Activated naive CD8-positive, alpha-beta T cell treated with anti-CD3 and anti-CD28 coated beads, Interleukin-2, amount 10 ng/mL, durations not matched to agents 7 days and 5 days (primary cell): ENCODE measurements at regions not wholly inside any gene's neighbourhood (a gene's known extent, or its start where the extent isn't known, plus 50 kb on each side); places are given as distances from the start of the nearest gene placed in this dataset.

Experiments
- ATAC-seq: fragments of 150-1000 bp; cut with Tn5 transposase; one replicate; pipeline ENCODE4 v1.10.0; 2021; ENCODE audit warnings: low read depth, moderate library complexity
- POLR2A ChIA-PET: fragments of 350-600 bp; sonication (Branson Sonifier 250); formaldehyde crosslinking; loops from one replicate; lab custom pipeline; 2021; ENCODE audit warnings: antibody characterized with exemption; lab: Charles Lee
- DNase-seq: peaks from one replicate; pipeline ENCODE4 v3.0.0; 2021
- H3K27ac Mint-ChIP-seq: one replicate; pipeline ENCODE4 v1.8.0; 2022; ENCODE audit warnings: mild to moderate bottlenecking, mixed read lengths
- H3K27me3 Mint-ChIP-seq: one replicate; pipeline ENCODE4 v1.8.0; 2022; ENCODE audit warnings: mild to moderate bottlenecking, moderate library complexity, mixed read lengths
- H3K36me3 Mint-ChIP-seq: one replicate; pipeline ENCODE4 v1.8.0; 2021; ENCODE audit warnings: mild to moderate bottlenecking, mixed read lengths
- H3K4me1 Mint-ChIP-seq: one replicate; pipeline ENCODE4 v1.8.0; 2021; ENCODE audit warnings: mixed read lengths
- H3K4me3 Mint-ChIP-seq: one replicate; pipeline ENCODE4 v1.8.0; 2022; ENCODE audit warnings: mild to moderate bottlenecking, moderate library complexity, mixed read lengths
- H3K9me3 Mint-ChIP-seq: one replicate; pipeline ENCODE4 v1.8.0; 2021; ENCODE audit warnings: mixed read lengths

DNA sequence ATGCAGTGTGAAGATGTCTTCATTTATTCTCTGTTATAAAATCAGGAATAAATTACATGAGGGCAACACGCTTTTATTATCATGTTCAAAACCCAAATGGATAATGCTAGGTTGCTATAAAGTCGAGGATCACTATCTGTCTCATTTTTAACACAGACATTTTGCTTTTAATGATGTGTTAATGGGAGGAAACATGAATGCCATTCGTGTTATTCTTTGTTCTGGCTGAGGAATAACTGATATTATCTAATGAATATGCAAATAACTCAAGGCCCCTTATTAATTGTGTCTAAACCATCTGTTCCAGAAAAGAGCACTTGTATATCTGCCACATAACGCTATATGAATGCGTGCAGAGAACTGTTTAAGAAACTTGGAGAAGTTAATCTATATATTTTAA lies 576.1 kb downstream of the DCDC2C start:
- peaks cover 7% of the 10 kb centered on the region for H3K9me3 Mint-ChIP-seq
- no peak for DNase-seq
- ATAC-seq, result no peak
- H3K4me1 Mint-ChIP-seq, result no peaks in the 10 kb centered on the region
- H3K27me3 Mint-ChIP-seq, result no peaks in the 10 kb centered on the region
- no peak overlapping the region for H3K4me3 Mint-ChIP-seq
- POLR2A ChIA-PET, result no interaction called here
- no peaks in the 10 kb centered on the region for H3K36me3 Mint-ChIP-seq
- no peak overlapping the region for H3K27ac Mint-ChIP-seq

DNA sequence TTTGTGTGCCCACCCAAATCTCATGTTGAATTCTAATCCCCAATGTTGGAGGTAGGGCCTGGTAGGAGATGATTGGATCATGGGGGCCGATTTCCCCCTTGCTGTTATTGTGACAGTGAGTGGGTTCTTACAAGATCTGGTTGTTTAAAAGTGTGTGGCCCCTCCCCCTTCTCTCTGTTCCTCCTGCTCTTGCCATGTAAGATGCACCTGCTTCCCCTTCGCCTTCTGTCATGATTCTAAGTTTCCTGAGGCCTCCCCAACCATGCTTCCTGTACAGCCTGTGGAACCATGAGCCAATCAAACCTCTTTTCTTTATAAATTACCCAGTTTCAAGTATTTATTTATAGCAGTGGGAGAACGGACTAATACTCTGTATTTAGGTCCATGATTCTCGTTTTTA lies 588.1 kb downstream of the DCDC2C start:
- POLR2A ChIA-PET, result no interaction called here

DNA sequence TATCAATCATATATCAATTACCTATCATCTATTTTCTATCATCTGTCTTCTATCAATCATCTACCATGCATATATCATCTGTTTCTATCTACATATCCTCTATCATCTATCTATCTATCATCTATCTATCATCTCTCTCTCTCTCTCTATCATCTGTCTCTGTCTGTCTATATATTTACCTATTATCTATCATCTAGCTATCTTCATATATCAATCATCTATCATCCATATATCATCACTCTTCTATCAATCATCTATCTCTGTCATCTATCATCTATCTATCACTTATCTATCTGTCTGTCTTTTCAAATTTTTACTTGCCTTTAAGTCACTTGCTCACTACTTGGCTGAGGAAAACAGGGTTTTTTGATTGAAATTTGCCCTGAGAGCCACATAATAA lies 592.3 kb downstream of the DCDC2C start:
- no peaks in the 10 kb centered on the region for H3K36me3 Mint-ChIP-seq
- no peak overlapping the region for H3K4me3 Mint-ChIP-seq
- H3K4me1 Mint-ChIP-seq, result no peaks in the 10 kb centered on the region
- no peaks in the 10 kb centered on the region for H3K27me3 Mint-ChIP-seq
- POLR2A ChIA-PET, result no interaction called here
- no peak overlapping the region for H3K27ac Mint-ChIP-seq
- peaks cover 1% of the 10 kb centered on the region for H3K9me3 Mint-ChIP-seq
- DNase-seq (no peak), ATAC-seq (no peak)

More for the DNA sequence above, 588.1 kb downstream of the DCDC2C start:
- Mint-ChIP-seq H3K4me1 (no peaks in the 10 kb centered on the region), H3K4me3 (no peak overlapping the region), H3K27ac (no peak overlapping the region), H3K36me3 (no peaks in the 10 kb centered on the region), H3K27me3 (no peaks in the 10 kb centered on the region), H3K9me3 (peaks cover 1% of the 10 kb centered on the region)
- ATAC-seq (no peak), DNase-seq (no peak)

DNA sequence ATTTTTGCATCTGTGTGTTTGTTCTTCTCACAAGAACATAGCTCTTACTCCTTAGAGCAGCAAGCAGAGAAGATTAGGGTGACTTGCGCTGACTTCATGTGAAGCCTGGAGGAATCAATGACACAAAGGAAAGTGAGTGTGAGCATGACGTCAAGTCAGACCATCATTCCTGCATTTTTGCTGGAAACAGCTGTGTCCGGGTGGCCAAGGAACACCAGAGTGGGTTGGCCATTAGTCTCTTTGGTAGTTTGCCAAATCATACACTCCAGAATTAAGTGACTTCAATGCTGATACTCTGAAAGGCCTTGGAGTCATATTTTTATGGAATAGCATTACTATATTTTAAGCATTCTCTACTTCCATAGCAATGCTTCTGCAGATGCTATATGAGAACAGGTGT lies 597.2 kb downstream of the DCDC2C start:
- POLR2A ChIA-PET, result no interaction called here
- ATAC-seq (no peak), DNase-seq (no peak)
- H3K4me1 Mint-ChIP-seq, result no peaks in the 10 kb centered on the region
- no peak overlapping the region for H3K27ac Mint-ChIP-seq
- no peak overlapping the region for H3K4me3 Mint-ChIP-seq
- H3K9me3 Mint-ChIP-seq, result no peaks in the 10 kb centered on the region
- no peaks in the 10 kb centered on the region for H3K27me3 Mint-ChIP-seq
- H3K36me3 Mint-ChIP-seq, result no peaks in the 10 kb centered on the region

DNA sequence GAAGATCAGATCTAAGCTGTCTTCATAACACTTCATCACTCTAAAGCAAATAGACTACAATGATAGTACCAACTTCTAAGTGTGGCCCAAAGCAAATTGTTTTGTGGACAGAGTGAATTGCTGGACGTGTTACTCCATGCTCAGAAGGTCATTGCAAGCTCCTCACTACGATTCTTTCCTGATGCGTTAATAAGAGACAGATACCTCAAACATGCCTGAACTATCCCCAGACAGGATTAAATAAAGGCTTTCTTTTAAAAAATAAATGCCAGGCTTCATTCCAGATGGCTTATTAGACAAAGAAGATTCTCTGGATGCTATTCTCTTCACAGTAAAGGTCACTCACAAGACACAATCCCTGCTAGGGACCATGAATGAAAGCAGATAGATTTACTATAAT lies 621.2 kb downstream of the DCDC2C start:
- ATAC-seq, result no peak
- POLR2A ChIA-PET, result no interaction called here
- no peaks in the 10 kb centered on the region for H3K36me3 Mint-ChIP-seq

DNA sequence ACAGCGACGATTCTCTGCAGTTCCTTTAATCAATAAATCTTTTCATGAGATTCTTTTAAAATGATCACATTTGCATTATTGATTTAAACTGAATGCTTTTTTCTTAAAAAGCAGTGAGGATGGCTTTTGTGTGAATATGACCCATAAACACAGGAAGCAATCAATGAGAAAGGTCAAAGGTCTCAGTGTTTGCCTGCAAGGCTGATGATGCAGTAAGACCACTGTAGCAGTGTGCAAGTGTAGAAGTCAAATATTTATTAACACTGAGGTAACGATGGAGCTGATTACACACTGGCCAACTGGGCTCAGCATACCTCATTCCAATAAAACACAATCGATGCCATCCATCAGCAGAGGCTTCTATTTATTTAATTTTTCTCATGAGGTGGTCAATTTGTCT lies 633.5 kb downstream of the DCDC2C start:
- POLR2A ChIA-PET, result no interaction called here
- Mint-ChIP-seq H3K36me3 (no peaks in the 10 kb centered on the region), H3K9me3 (peaks cover 2% of the 10 kb centered on the region), H3K27ac (no peak overlapping the region), H3K27me3 (no peaks in the 10 kb centered on the region), H3K4me3 (no peak overlapping the region), H3K4me1 (no peaks in the 10 kb centered on the region)
- ATAC-seq, result no peak
- no peak for DNase-seq

More for the DNA sequence above, 621.2 kb downstream of the DCDC2C start:
- no peak for DNase-seq
- no peaks in the 10 kb centered on the region for H3K4me1 Mint-ChIP-seq
- H3K27me3 Mint-ChIP-seq, result no peaks in the 10 kb centered on the region
- no peak overlapping the region for H3K4me3 Mint-ChIP-seq
- H3K9me3 Mint-ChIP-seq, result peaks cover 1% of the 10 kb centered on the region
- H3K27ac Mint-ChIP-seq, result no peak overlapping the region

DNA sequence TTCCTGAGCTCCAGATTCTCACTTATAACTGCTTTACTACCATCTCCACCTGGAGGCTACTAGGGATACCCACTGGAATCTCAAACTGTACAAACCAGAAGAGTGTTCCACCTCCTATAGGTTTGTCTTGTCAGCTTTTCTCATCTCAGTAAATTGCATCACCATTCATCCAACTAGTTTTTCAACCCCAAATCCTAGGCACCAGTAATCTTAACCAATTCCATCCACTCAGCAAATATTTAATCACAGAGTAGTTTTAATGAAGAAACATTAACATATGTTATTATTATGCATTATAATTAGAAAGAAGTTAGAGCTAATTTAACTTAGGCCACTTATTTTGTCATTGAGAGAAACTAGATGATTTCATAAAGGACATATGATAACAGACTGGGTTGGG lies 635.0 kb downstream of the DCDC2C start:
- DNase-seq, result no peak
- H3K36me3 Mint-ChIP-seq, result no peaks in the 10 kb centered on the region
- no peak overlapping the region for H3K4me3 Mint-ChIP-seq
- no peaks in the 10 kb centered on the region for H3K9me3 Mint-ChIP-seq
- H3K27me3 Mint-ChIP-seq, result no peaks in the 10 kb centered on the region
- POLR2A ChIA-PET, result no interaction called here
- no peak for ATAC-seq
- no peaks in the 10 kb centered on the region for H3K4me1 Mint-ChIP-seq
- no peak overlapping the region for H3K27ac Mint-ChIP-seq

DNA sequence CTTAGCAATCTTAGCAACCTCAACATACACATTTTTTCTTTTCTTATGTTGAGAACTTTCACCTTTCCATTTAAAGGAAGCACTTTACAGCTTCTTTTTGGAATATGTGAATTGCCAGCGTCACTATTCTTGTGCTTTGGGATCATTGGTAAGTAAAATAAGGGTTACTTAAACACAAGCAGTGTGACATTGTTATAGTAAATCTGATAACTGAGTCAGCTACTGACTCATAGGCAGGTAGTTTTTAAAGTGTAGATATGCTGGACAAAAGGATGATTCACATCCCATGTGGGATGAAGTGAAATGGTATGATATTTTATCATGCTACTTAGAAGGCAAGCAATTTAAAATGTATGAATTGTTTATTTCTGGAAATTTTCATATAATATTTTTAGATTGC lies 637.2 kb downstream of the DCDC2C start:
- Mint-ChIP-seq H3K27ac (no peak overlapping the region), H3K36me3 (no peaks in the 10 kb centered on the region), H3K4me1 (no peaks in the 10 kb centered on the region), H3K4me3 (no peak overlapping the region), H3K9me3 (no peaks in the 10 kb centered on the region), H3K27me3 (no peaks in the 10 kb centered on the region)
- POLR2A ChIA-PET, result no interaction called here
- ATAC-seq (no peak), DNase-seq (no peak)

DNA sequence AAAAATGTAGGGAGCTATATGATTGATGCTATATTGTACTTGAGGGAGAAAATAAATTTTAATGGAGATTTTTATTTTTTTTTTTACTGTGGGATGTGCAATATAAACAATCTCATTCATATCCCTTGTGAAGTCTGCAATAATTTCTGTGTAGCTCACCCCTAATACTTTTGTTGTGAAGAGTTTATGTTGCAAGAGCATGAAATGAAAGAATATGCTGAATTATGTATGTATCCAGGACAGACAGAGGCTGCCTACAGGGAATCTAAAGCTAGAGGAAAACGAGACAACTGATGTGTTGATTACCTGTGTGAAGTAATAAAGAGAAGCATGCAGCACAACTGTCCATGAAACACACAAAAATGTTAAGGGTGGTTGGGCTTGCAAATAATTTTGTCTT lies 643.3 kb downstream of the DCDC2C start:
- Mint-ChIP-seq H3K36me3 (no peaks in the 10 kb centered on the region), H3K27ac (no peak overlapping the region), H3K27me3 (no peaks in the 10 kb centered on the region), H3K4me3 (no peak overlapping the region), H3K9me3 (peaks cover 1% of the 10 kb centered on the region), H3K4me1 (no peaks in the 10 kb centered on the region)
- ATAC-seq, result no peak
- POLR2A ChIA-PET, result no interaction called here
- DNase-seq, result no peak

DNA sequence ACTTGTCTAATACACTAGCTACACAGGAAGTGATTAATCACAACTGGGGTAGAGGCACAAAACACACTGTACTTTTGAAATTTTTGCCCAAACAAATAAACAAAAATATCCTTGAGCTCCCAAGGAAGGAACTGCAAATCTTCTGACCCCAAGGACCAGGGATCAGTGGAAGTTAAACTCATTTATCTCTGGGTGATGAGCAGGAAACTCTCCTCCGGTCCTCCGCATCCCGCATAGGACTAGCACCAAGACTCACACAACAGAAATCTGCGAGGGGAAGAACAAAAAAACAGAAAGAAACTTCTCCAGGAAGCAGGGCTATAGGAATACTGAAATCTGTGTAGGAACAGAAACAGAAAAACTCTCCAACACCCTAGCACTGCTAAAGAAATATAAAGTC lies 650.3 kb downstream of the DCDC2C start:
- ATAC-seq, result no peak
- H3K36me3 Mint-ChIP-seq, result no peaks in the 10 kb centered on the region
- peaks cover 2% of the 10 kb centered on the region for H3K9me3 Mint-ChIP-seq
- H3K4me3 Mint-ChIP-seq, result no peak overlapping the region
- no peaks in the 10 kb centered on the region for H3K4me1 Mint-ChIP-seq
- DNase-seq, result no peak
- no peaks in the 10 kb centered on the region for H3K27me3 Mint-ChIP-seq
- POLR2A ChIA-PET, result no interaction called here
- no peak overlapping the region for H3K27ac Mint-ChIP-seq

DNA sequence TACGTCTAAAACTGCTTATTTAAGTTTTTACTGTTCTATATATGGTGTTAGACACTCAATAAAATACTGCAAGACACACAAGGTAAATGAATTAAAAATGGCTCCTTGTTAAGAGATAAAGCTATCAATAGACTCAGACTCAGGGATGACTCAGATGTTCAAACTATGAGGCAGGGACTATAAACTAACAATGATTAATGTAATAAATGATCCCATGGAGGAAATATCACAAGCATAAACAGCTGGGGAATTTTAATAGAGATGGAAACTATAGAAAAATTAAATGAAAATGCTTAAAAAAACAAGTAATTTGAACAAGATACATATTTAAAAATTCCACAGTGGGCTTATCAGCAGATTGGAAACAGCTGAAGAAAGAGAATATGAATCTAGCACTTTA lies 650.8 kb downstream of the DCDC2C start:
- no peak for DNase-seq
- H3K36me3 Mint-ChIP-seq, result no peaks in the 10 kb centered on the region
- no peak for ATAC-seq
- no peaks in the 10 kb centered on the region for H3K4me1 Mint-ChIP-seq
- POLR2A ChIA-PET, result no interaction called here
- no peaks in the 10 kb centered on the region for H3K27me3 Mint-ChIP-seq
- H3K9me3 Mint-ChIP-seq, result peaks cover 2% of the 10 kb centered on the region
- H3K4me3 Mint-ChIP-seq, result no peak overlapping the region
- H3K27ac Mint-ChIP-seq, result no peak overlapping the region

DNA sequence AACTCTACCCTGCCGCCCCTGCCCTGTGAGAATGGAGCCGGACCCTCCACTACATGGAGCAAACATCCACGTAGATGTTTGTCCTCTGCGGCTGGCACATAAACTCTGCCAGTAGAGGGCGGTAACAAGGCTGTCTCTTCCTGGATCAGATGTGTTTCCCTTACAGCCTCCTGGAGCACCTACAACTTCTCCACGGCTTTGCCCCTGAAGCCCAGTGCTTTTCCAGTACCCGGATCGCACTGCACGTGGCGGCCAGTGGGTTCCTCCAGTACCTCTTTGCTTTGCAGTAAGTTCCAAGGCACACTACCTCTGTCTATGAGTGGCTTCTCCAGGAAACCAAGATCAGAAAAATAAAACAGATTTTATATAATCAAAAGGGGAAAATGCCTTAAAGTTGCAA lies 651.3 kb downstream of the DCDC2C start:
- Mint-ChIP-seq H3K36me3 (no peaks in the 10 kb centered on the region), H3K4me1 (no peaks in the 10 kb centered on the region), H3K4me3 (no peak overlapping the region), H3K27me3 (no peaks in the 10 kb centered on the region), H3K9me3 (peaks cover 2% of the 10 kb centered on the region), H3K27ac (no peak overlapping the region)
- POLR2A ChIA-PET, result no interaction called here
- no peak for ATAC-seq
- DNase-seq, result no peak

DNA sequence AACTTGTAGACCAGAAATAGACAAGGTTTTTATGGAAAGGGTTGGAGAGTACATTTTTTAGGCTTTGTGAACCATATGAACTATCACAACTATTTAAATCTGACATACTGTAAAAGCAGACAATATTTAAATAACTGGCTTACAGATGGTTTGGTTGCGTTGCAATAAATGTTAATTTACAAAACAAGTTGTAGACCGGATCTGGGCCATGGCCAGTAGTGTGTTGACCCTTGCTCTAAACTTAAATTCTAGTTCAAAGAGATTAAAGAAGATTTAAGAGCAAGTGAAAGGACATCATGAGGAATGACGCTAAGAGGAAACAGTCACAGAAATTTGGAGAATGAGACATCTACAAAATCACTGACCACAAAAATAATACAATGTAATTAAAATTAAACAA lies 652.7 kb downstream of the DCDC2C start:
- H3K27me3 Mint-ChIP-seq, result no peaks in the 10 kb centered on the region
- H3K9me3 Mint-ChIP-seq, result peaks cover 2% of the 10 kb centered on the region
- DNase-seq, result no peak
- H3K27ac Mint-ChIP-seq, result no peak overlapping the region
- no peaks in the 10 kb centered on the region for H3K4me1 Mint-ChIP-seq
- H3K4me3 Mint-ChIP-seq, result no peak overlapping the region
- POLR2A ChIA-PET, result no interaction called here
- H3K36me3 Mint-ChIP-seq, result no peaks in the 10 kb centered on the region
- ATAC-seq, result no peak

DNA sequence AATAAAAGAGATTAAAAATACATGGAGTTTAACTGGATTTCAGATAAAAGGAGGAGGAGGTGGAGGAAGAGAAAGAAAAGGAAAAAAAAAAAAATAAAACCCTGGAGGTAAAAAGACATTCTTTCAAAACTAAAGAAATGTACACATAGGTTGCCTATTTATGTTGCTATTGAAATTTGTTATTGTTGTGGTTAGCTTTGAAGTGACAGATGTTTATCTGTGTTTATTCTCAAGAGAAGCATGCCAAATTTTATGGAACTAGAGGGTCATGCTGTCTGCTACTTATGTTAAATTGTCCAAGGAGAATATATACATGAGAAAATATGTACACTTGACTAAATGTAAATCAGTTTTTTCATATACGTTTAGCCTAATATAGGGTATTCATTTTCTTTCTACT lies 653.2 kb downstream of the DCDC2C start:
- H3K4me3 Mint-ChIP-seq, result no peak overlapping the region
- POLR2A ChIA-PET, result no interaction called here
- no peaks in the 10 kb centered on the region for H3K27me3 Mint-ChIP-seq
- H3K4me1 Mint-ChIP-seq, result no peaks in the 10 kb centered on the region
- ATAC-seq (no peak), DNase-seq (no peak)
- no peaks in the 10 kb centered on the region for H3K36me3 Mint-ChIP-seq
- H3K9me3 Mint-ChIP-seq, result peaks cover 2% of the 10 kb centered on the region
- H3K27ac Mint-ChIP-seq, result no peak overlapping the region

DNA sequence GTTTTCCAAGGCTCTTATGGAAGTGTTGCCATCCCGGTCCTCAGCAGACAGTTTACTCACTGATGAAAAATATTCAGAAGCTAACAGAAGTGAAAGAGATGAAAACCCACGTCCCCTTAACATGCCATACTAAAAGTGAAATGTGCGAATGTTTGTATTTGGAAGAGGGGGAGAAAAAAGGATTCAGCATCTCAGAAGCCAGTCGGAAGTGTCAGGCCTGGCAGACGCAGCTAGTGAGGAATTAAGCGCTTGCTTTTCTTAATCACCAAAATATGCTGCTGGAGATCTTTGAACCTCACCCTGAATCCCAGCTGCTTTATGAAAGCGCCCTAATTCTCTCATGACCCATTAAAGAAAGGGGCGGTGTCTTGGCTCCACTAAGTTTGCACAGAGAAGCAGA lies 653.7 kb downstream of the DCDC2C start:
- ATAC-seq, result no peak
- POLR2A ChIA-PET, result no interaction called here
- H3K36me3 Mint-ChIP-seq, result no peaks in the 10 kb centered on the region
- H3K9me3 Mint-ChIP-seq, result peaks cover 2% of the 10 kb centered on the region
- H3K4me3 Mint-ChIP-seq, result no peak overlapping the region
- H3K27ac Mint-ChIP-seq, result no peak overlapping the region
- H3K27me3 Mint-ChIP-seq, result no peaks in the 10 kb centered on the region
- H3K4me1 Mint-ChIP-seq, result no peaks in the 10 kb centered on the region
- DNase-seq, result no peak
